Neural progenitor cell (in vitro differentiated cells): ENCODE measurements at regions not wholly inside any gene's neighbourhood (a gene's known extent, or its start where the extent isn't known, plus 50 kb on each side); places are given as distances from the start of the nearest gene placed in this dataset.

Experiments used
- EZH2phosphoT487 ChIP-seq: fragments of 200-600 bp; sonication (generic); IDR thresholded peaks from 2 replicates; pipeline ENCODE4 v1.6.1; 2017; ENCODE audit warnings: antibody characterized with exemption
- TF ChIP-seq, protein P1 (sequence below): fragments of 200-600 bp; sonication (generic); IDR thresholded peaks from 2 replicates; pipeline ENCODE4 v1.5.1; 2017; ENCODE audit warnings: antibody characterized with exemption, mild to moderate bottlenecking

GRCh38 chr14:27945512-27945911, 821.1 kb upstream of the FOXG1 start:
- TF ChIP-seq, protein P1, sequence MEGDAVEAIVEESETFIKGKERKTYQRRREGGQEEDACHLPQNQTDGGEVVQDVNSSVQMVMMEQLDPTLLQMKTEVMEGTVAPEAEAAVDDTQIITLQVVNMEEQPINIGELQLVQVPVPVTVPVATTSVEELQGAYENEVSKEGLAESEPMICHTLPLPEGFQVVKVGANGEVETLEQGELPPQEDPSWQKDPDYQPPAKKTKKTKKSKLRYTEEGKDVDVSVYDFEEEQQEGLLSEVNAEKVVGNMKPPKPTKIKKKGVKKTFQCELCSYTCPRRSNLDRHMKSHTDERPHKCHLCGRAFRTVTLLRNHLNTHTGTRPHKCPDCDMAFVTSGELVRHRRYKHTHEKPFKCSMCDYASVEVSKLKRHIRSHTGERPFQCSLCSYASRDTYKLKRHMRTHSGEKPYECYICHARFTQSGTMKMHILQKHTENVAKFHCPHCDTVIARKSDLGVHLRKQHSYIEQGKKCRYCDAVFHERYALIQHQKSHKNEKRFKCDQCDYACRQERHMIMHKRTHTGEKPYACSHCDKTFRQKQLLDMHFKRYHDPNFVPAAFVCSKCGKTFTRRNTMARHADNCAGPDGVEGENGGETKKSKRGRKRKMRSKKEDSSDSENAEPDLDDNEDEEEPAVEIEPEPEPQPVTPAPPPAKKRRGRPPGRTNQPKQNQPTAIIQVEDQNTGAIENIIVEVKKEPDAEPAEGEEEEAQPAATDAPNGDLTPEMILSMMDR, result no peak
- TF ChIP-seq EZH2phosphoT487, result no peak
